ENCODE measurements at regions not wholly inside any gene's neighbourhood (a gene's known extent, or its start where the extent isn't known, plus 50 kb on each side); places are given as distances from the start of the nearest gene placed in this dataset.

GRCh38 chr2:221073326-221074049, 498.6 kb downstream of the EPHA4 start:
- no peak overlapping the region for H3K4me3 ChIP-seq (ENCODE audit: low read depth, low read length)
- DNase-seq (ENCODE audit: low read depth) = no peak
- no peak for TF ChIP-seq CTCF (IDR thresholded peaks at IDR 0.05; ENCODE audit: control insufficient read depth, extremely low read depth, insufficient read depth)

- no peak for TF ChIP-seq CTCF (IDR thresholded peaks at IDR 0.05; ENCODE audit: control insufficient read depth, extremely low read depth, insufficient read depth)
- no peak overlapping the region for H3K4me3 ChIP-seq (ENCODE audit: low read depth, low read length)
- no peak for DNase-seq (ENCODE audit: low read depth)
Measured at GRCh38 chr2:221074238-221074637, 497.9 kb downstream of the EPHA4 start.

- TF ChIP-seq CTCF (IDR thresholded peaks at IDR 0.05; ENCODE audit: control insufficient read depth, extremely low read depth, insufficient read depth) = no peak
- H3K4me3 ChIP-seq (ENCODE audit: low read depth, low read length) = no peak overlapping the region
- DNase-seq (ENCODE audit: low read depth) = no peak
Measured at GRCh38 chr2:221075203-221075602, 496.9 kb downstream of the EPHA4 start.

GRCh38 chr2:221077251-221077650, 494.9 kb downstream of the EPHA4 start:
- TF ChIP-seq CTCF (IDR thresholded peaks at IDR 0.05; ENCODE audit: control insufficient read depth, extremely low read depth, insufficient read depth) = no peak
- no peak overlapping the region for H3K4me3 ChIP-seq (ENCODE audit: low read depth, low read length)
- no peak for DNase-seq (ENCODE audit: low read depth)

GRCh38 chr2:221077799-221078198, 494.3 kb downstream of the EPHA4 start:
- no peak for DNase-seq (ENCODE audit: low read depth)
- H3K4me3 ChIP-seq (ENCODE audit: low read depth, low read length) = no peak overlapping the region
- TF ChIP-seq CTCF (IDR thresholded peaks at IDR 0.05; ENCODE audit: control insufficient read depth, extremely low read depth, insufficient read depth) = no peak

- TF ChIP-seq CTCF (IDR thresholded peaks at IDR 0.05; ENCODE audit: control insufficient read depth, extremely low read depth, insufficient read depth) = no peak
- DNase-seq (ENCODE audit: low read depth) = no peak
- no peak overlapping the region for H3K4me3 ChIP-seq (ENCODE audit: low read depth, low read length)
Measured at GRCh38 chr2:221085341-221085900, 486.7 kb downstream of the EPHA4 start.

GRCh38 chr2:221085936-221086335, 486.2 kb downstream of the EPHA4 start:
- DNase-seq (ENCODE audit: low read depth) = no peak
- no peak for TF ChIP-seq CTCF (IDR thresholded peaks at IDR 0.05; ENCODE audit: control insufficient read depth, extremely low read depth, insufficient read depth)

More at GRCh38 chr2:221085936-221086335, 486.2 kb downstream of the EPHA4 start:
- H3K4me3 ChIP-seq (ENCODE audit: low read depth, low read length) = no peak overlapping the region

All from LNCaP clone FGC (cell line).